Ishikawa (cell line): ENCODE measurements at regions not wholly inside any gene's neighbourhood (a gene's known extent, or its start where the extent isn't known, plus 50 kb on each side); places are given as distances from the start of the nearest gene placed in this dataset.

ENCODE experiments used
- CEBPB ChIP-seq: IDR thresholded peaks from 2 replicates; pipeline ENCODE4 v1.6.1; 2012
- EGR1 ChIP-seq: IDR thresholded peaks from 2 replicates; pipeline ENCODE4 v1.6.1; 2012
- NFIC ChIP-seq: IDR thresholded peaks from 2 replicates; pipeline ENCODE4 v1.6.1; 2012
- RAD21 ChIP-seq: IDR thresholded peaks from 2 replicates; pipeline ENCODE4 v1.6.1; 2012; ENCODE audit warnings: low read depth
- REST ChIP-seq: IDR thresholded peaks from 2 replicates; pipeline ENCODE4 v1.6.1; 2012; ENCODE audit warnings: low read depth, mild to moderate bottlenecking
- TAF1 ChIP-seq: IDR thresholded peaks from 2 replicates; pipeline ENCODE4 v1.6.1; 2012; ENCODE audit warnings: low read depth, mild to moderate bottlenecking
- TCF12 ChIP-seq: IDR thresholded peaks from 2 replicates; pipeline ENCODE4 v1.6.1; 2012; ENCODE audit warnings: low read depth
- TEAD4 ChIP-seq: IDR thresholded peaks from 2 replicates; pipeline ENCODE4 v1.6.1; 2012
- ZBTB7A ChIP-seq: IDR thresholded peaks from 2 replicates; pipeline ENCODE4 v1.6.1; 2012; ENCODE audit warnings: low read depth

- TF ChIP-seq TEAD4 (no peak), EGR1 (no peak), REST (no peak), RAD21 (no peak), CEBPB (no peak), NFIC (no peak), TCF12 (no peak), TAF1 (no peak), ZBTB7A (no peak)
Observed at GRCh38 chr21:16587681-16588375, 858.0 kb downstream of the USP25 start.
